NCI-H1105 (cell line): ENCODE measurements at regions not wholly inside any gene's neighbourhood (a gene's known extent, or its start where the extent isn't known, plus 50 kb on each side); places are given as distances from the start of the nearest gene placed in this dataset.
"Not testable (repeated sequence)": the region's sequence is repeated elsewhere in the genome, so short reads cannot be mapped to it uniquely, and the experiment has no call there.

Experiments
- DNase-seq: peaks from one replicate; lab custom pipeline; 2025; lab: John Stamatoyannopoulos, UW

DNA sequence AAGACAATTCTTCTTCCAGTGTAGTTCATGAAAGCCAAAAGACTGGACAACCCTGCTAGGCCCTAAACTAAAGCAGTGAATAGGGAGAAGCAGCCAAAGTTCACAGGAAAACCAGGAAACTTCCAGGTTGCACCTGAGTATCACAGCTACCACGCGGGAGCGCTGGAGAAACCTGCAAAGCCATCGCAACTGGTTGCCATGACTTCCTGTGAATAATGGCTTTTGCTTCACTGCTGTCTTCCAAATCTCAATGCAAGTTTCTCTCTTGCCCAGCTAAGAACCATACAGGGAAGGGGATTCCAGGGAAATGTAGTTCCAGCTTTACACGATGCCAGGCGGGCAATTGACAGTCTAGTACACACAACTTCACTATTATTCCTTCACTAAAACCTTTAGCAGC lies 114.1 kb downstream of the GXYLT1 start:
- no peak for DNase-seq

DNA sequence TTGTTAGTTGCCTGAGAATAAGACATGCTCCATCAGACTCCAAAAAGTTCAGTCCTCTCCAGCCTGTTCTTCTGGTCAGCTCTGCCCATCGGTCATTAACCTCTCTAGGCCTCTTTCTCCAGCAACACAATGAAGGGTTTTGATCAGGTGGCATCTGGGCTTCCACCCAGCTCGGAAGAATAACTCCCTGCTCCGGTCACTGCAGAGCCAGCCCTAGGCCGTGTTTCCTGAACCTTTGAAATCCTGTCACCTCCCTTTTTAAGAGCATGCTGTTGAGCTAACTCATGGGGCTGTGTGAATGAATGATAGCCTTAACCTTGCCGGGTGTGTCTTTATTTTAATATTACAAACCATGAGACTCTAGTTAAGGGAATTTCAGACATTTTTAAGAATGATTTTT lies 117.1 kb downstream of the GXYLT1 start:
- DNase-seq = no peak

DNA sequence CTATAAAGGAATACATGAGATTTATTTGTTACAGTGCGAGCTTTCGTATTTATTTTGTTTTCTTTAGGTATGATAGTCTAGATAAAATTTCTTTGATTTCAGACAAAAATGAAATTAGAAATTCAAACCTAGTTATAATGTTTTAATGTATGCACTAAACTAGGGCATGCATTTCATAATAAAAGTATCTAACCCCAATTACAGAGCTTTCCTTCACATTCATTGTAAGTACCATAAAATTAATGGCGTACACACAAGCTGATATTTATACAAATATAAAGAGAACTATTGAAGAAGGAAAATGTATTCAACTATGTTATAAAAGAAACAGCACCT lies 120.2 kb downstream of the GXYLT1 start:
- DNase-seq = no peak

DNA sequence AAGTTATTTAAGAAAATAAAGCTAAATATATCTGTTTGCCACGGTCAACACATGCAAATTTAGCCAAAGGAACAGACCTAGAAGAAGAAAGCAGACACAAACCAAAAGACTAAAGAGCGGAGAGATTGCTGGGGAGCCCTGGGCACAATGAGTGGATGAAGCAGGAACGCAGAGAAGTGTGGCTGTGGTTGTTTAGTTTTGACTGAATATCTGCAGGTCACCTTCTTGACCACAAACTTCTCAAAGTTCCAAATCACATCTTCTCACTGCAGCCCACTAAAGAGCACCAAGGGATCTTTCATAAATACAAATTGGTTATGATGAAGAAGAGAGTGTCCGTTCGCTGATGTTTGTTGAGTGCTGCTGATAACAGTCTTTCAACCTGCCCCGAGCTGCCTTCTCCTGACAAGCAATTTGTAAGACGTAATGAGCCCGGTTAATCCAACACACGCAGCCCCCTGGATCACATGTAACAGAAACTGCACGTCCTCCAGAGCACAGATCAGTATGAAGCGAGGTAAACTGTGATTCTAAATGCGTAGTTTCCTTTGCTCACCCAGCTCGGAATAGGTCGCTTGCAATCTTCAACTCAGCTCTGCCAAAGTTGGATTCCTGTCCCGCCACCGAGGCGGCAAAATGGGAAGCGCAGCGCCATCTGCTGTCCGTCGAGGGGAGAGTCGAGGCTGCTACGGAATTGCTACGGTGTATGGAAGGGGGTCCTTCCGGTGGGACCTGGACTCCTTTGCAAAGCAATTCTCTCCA lies 120.8 kb downstream of the GXYLT1 start:
- no peak for DNase-seq

DNA sequence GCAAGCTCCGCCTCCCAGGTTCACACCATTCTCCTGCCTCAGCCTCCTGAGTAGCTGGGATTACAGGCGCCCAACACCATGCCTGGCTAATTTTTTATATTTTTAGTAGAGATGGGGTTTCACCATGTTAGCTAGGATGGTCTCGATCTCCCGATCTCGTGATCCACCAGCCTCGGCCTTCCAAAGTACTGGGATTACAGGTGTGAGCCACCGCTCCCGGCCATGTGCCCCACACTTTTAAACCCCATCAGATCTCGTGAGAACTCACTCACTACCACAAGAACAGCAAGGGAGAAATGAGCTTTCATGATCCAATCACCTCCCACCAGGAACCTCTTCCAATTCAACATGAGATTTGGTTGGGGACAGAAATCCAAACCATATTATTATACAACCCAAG lies 122.7 kb downstream of the GXYLT1 start:
- not testable (repeated sequence) for DNase-seq

DNA sequence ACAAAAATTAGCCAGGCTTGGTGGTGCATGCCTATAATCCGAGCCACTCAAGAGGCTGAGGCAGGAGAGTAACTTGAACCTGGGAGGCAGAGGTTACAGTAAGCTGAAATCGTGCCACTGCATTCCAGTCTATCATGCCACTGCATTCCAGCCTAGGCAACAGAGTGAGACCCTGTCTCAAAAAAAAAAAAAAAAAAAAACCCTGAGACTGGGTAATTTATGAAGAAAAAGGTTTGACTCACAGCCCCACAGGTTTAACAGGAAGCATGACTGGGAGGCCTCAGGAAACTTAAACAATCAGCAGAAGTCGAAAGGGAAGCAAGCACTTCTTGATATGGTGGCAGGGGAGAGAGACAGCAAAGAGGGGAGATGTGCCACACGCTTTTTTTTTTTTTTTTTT lies 123.2 kb downstream of the GXYLT1 start:
- no peak for DNase-seq

DNA sequence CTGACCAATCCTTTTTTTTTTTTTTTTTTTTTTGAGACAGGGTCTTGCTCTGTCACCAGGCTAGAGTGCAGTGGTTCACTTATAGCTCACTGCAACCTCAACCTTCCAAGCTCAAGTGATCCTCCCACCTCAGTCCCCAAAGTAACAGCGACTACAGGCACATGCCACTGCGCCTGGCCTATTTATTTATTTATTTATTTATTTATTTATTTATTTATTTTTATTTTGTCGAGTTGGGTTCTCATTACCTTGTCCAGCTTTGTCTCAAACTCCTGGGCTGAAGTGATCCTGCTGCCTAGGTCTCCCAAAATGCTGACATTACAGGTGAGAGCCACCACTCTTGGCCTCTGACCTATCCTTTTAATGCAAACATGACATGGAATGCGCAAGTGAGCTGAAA lies 124.4 kb downstream of the GXYLT1 start:
- DNase-seq = no peak

DNA sequence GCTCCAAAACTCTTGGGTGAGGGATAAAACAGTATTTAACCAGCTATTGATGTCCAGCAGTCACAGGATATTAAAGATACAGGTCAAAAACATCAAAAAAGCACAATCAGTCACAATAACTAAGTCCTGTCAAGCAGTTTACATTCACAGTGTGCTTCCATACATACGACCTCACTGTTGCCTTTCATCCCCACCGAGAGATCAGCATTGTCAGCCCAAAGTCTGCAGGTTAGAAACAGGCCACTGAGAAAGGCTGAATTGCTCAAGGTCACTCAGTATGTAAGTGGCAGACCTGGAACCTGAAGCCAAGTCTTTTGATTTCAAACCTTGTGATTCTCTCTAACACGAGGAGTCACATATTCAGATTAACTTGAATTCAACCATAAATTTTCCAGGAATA lies 124.9 kb downstream of the GXYLT1 start:
- DNase-seq = no peak

DNA sequence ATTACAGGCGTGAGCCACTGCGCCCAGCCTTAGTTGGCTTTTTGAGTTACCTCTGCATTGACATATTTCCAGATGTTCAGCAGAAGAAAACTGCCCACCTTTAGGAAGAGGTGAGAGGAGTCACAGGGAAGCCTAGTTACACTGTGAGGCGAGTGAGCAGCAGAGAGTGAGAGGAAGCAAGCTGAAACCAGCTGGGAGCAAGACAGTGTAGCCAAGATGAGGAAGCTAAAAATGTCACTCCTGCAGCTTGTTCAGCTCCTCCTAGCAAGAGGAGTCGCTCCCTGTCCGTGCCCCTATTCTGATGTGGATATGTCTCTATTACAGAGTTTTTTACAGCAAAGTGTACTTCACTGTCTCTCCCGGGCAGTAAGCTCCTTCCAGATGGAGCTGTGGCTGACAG lies 127.6 kb downstream of the GXYLT1 start:
- no peak for DNase-seq

DNA sequence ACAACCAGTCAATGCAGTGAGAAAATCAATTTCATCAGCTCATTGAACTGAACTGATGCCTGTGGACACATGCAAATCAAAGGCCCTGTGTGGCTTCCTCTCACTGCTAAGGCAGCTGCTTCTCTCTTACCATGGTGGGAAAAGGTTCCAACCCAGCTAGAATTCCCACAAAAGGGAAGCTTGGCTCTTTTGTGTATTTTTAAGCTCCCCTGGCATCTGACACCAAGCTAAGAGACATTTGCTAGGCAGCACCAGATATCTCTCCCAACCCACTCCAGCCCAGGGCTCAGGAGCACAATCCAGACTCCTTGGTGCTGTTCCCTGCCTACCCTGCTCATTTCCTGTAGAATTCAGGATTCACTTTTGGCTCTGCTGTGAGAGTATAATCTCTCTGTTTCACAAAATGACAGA lies 129.6 kb downstream of the GXYLT1 start:
- no peak for DNase-seq

DNA sequence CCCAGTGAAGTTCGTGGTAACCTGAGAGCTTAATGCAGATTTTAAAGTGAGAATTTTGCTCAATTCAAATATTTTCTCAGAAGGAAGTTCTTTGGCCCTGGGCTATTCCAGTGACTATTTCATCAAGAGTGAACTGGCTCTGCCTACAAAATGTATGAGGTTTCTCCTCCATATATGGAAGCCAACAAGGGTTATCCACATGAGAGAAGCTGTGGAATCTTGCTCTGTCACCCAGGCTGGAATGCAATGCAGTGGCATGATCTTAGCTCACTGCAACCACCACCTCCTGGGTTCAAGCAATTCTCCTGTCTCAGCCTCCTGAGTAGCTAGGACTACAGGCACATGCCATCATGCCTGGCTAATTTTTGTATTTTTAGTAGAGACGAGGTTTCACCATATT lies 132.2 kb downstream of the GXYLT1 start:
- DNase-seq = not testable (repeated sequence)

DNA sequence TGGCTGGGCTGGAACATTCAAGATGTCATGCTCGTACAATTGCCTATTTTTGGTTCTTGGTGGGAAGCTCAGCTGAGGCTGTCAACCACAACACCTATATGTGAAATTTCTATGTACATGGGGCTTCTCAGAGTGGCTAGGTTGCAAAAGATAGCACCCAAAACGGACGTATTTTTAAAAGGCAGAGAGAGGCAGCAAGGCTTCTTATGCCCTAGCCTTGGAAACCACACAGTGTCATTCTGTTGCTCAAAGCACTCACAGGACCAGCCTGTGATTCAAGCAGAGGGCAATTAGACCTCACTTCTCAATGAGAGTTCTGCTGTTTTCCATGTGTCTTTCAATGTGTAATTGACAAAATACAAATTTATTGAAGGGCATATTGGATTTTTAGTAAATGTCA lies 134.0 kb downstream of the GXYLT1 start:
- DNase-seq = no peak

DNA sequence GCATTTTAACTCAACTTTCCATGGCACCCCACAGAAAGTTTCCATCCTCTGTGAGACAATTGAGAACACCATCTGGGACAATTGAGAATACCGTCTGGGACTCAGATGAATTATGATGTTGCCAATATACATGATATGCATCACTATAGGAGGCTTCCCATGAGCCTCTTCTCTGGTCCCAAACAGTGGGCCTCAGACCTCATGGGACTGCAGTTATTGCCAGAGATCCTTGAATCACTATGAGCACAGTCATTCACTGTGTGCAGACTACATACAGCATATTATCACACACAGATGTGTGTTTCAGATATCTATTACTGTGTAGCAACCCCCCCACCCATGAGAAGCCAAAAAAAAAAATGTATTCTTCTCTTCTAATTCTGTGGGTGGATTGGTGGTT lies 134.4 kb downstream of the GXYLT1 start:
- DNase-seq = no peak

DNA sequence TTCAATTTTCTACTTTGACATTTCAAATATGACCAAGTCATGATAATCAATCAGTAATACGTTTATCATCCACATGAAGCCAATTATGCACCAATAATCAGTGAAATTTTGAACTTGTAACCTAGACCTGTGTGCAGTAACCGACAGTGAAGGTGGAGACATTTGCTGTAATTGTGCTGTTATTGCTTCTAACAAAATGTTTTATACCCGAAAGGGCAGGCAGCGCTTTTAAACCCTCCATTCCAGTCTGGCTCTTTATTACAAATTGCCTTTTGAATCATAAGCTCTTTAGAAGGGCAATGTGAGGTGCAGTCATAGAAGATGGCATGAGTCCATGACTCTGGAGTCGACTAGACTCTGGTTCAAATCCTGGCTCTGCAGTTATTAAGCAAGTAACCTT lies 135.7 kb downstream of the GXYLT1 start:
- DNase-seq = no peak

DNA sequence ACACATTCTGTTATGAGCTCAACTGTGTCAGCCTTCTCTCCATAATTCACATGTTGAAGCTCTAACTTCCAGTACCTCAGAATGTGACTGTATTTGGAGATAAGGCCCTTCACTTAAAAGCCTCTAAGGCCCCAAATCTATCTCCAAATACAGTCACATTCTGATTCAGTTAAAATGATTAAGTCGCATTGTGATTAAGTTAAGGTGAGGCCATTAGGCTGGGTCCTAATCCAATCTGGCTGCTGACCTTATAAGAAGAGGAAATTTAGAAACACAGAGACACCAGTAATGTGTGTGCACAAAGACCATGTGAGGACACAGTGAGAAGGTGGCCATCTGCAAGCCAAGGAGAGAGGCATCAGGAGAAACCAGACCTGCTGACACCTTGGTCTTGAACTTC lies 141.6 kb downstream of the GXYLT1 start:
- no peak for DNase-seq

DNA sequence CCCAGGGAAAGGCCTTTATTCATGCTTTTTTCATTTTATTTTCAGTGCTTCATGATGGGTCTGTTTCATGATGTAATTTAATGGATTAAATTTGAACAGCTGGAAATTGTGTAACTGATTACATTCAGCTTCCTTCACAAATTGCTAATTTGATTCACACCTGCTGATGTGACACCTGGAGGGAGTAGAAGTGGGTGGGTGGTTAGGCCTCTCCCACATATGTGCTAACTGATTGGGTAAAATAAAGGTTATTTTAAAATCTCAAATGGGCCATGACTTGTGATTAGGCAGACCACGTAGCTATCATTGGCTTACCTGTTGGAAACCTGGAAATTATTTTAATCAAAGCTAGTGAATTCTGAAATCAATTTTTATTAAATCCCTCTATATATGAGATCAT lies 142.1 kb downstream of the GXYLT1 start:
- DNase-seq = no peak

DNA sequence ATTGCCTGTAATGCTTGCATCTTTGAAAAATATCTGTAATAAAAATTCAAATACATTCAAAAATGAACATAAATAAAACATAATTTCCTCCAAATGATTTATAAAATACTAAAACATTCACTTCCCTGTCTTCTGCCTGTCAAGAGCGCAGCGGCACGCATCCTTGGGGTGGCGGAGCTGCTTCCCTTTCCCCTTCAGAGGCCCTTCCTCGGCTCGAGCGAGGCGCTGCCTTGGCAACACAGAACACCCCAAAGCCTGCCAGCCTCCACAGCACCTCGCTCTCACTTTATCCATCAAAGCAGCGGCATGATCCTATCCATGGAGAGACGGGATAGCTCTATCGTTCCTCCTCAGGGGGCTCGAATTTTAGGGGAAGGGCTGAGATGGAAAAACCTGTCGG lies 146.2 kb downstream of the GXYLT1 start:
- DNase-seq = no peak

DNA sequence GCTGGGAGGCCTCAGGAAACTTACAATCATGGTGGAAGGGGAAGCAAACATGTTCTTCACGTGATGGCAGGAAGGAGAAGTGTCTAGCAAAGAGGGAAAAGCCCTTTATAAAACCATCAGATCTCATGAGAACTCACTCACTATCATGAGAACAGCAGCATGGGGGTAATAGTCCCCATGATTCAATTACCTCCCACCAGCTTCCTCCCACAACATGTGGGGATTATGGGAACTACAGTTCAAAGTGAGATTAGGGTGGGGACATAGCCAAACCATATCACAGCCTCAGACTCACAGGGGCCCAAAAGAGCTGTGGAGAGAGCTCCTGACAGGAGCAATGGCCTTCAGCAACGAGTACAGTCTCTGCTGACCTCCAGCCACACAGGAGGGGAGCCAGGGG lies 151.4 kb downstream of the GXYLT1 start:
- no peak for DNase-seq

DNA sequence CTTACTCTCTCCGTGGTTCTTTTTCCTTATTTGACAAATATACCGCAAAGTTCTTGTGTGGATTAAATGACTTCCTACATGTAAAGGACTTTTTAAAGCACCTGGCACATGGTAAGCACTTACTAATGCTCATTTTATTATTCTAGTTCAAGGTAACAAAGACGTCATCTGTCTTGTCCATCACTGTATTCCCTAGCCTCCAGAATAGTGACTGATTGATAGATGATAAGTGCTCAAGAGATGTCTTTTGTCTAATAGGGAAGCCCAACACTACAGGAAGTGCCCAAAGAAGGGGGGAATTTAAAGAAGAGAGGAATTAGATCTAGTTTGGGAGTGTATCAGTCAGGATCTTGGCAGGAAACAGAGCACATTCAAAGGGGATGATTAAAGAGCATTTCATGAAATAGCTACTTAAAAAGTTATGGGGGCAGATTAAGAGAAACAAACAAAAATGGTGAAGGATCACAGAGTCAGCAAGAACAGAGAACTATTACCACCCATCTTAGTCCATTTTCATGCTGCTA lies 151.9 kb downstream of the GXYLT1 start:
- no peak for DNase-seq

DNA sequence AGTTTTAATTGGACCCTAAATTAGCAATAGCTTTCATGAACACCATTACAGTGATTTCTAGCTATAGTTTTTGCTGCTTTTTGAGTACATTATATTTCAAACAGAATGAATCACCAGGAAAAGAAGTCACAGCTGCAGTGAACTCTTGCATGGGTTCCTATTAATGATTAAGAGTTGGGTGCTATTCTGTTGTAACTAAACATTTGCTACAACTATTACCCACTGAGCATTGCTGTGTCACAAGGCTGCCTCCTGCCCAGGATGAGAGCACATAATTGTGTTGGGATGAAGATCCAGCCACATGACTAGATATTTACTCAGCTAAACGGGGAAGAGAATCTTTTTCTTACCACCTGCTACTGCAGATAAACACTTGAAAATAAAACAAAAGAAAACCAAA lies 152.7 kb downstream of the GXYLT1 start:
- DNase-seq = peak; percentile 16

DNA sequence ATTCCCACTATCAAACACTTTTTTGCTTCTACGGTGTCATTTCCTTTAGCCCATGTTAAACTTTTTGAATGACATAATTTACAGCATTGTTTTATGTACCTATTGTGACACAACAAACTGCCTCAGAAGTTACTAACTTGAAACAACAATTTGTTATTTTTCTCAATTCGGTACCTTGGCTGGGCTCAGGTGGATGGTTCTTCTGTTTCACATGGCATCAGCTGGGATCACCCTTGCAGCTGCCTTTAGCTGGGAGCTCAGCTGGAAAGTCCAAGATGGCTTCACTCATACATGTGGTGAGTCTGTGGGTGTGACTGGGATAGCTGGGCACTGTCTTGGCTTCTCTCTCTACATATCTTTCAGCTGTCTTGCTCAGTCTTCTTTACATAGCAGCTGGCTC lies 156.0 kb downstream of the GXYLT1 start:
- DNase-seq = no peak

DNA sequence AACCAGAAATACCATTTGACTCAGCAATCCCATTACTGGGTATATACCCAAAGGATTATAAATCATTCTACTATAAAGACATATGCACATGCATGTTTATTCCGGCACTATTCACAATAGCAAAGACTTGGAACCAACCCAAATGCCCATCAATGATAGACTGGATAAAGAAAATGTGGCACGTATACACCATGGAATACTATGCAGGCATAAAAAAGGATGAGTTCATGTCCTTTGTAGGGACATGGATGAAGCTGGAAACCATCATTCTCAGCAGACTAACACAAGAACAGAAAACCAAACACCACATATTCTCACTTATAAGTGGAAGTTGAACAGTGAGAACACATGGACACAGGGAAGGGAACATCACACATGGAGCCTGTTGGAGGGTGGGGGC lies 158.2 kb downstream of the GXYLT1 start:
- DNase-seq = not testable (repeated sequence)

DNA sequence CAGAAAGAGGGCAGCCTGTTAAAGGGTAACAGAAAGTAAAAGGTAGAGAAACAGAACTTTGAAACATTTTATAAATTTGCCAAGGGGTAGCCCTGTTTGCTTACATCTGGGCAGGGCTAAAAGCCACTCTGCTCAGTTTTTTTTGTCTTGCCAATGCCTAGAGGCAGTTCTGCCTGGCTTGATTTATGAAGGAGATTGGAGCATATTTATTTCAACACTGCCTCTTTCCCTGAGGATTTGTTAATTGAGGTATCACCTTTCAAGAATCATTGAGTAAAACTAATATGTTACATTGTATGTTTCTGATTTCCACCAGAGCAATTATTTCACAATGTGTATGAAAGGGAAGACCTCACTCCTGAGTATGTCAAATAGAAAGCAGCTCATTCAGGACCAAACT lies 160.8 kb downstream of the GXYLT1 start:
- peak; percentile 81 for DNase-seq

DNA sequence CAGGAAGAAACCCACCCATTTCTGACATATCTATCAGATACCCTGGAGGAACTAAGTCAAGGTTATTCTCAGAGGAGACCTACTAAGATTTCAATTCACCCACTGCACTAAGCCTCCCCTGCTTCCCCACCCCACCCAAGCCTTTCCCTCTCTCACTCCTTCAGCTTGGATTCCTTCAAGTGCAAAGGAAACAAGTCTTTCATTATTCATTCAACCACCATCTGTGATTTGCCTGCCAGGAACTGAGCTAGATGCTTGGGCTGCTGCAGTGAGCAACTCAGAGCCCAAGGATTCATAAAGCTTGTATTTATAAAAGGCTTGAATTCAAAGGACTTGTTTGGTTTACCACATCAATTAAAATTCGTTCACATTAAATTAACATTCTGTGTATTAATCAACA lies 161.3 kb downstream of the GXYLT1 start:
- peak; percentile 36 for DNase-seq
